GM23248 (cell line): ENCODE measurements at regions not wholly inside any gene's neighbourhood (a gene's known extent, or its start where the extent isn't known, plus 50 kb on each side); places are given as distances from the start of the nearest gene placed in this dataset.

Source experiments
- EZH2 ChIP-seq: fragments of 200-600 bp; sonication (generic); IDR thresholded peaks from 2 replicates; pipeline ENCODE4 v1.6.1; 2018; ENCODE audit warnings: antibody characterized with exemption, mild to moderate bottlenecking; ENCODE audit not compliant: insufficient read depth, poor library complexity, severe bottlenecking
- EZH2phosphoT487 ChIP-seq: fragments of 200-600 bp; sonication (generic); IDR thresholded peaks from 2 replicates; pipeline ENCODE4 v1.6.1; 2018; ENCODE audit warnings: antibody characterized with exemption, moderate library complexity, mild to moderate bottlenecking, low read depth; ENCODE audit not compliant: insufficient read depth

DNA sequence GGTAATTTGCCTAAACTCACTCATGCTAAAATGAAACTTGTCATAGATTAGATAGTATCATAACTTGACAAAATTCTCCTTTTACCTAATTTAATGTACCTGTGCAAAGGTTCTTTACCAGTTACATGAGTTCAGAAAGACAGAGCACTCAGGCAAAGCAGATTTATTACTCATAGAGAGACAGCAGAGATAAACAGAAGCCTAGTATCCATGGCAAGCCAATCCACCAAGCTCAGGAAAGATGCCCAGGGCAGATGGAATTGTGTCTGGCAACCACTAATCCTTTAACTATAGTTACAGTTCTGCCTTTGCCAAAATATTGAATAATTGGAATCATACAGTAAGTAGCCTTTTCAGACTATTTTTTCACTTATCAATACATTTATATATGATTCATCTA lies 826.2 kb downstream of the TECRL start:
- TF ChIP-seq EZH2phosphoT487, result no peak
- TF ChIP-seq EZH2, result no peak
